GM18505 (cell line): ENCODE measurements at regions not wholly inside any gene's neighbourhood (a gene's known extent, or its start where the extent isn't known, plus 50 kb on each side); places are given as distances from the start of the nearest gene placed in this dataset.
"Not testable (repeated sequence)": the region's sequence is repeated elsewhere in the genome, so short reads cannot be mapped to it uniquely, and the experiment has no call there.

ENCODE experiments used
- ATAC-seq: cut with Tn5 transposase; IDR thresholded peaks from one replicate; pipeline ENCODE4 v1.9.1; 2021; ENCODE audit not compliant: unreplicated experiment
- POLR2A ChIP-seq: IDR thresholded peaks from 4 replicates; pipeline ENCODE4 v1.6.1; 2011; ENCODE audit warnings: borderline replicate concordance; ENCODE audit not compliant: insufficient read depth, insufficient read length; ENCODE audit errors: extremely low read depth

DNA sequence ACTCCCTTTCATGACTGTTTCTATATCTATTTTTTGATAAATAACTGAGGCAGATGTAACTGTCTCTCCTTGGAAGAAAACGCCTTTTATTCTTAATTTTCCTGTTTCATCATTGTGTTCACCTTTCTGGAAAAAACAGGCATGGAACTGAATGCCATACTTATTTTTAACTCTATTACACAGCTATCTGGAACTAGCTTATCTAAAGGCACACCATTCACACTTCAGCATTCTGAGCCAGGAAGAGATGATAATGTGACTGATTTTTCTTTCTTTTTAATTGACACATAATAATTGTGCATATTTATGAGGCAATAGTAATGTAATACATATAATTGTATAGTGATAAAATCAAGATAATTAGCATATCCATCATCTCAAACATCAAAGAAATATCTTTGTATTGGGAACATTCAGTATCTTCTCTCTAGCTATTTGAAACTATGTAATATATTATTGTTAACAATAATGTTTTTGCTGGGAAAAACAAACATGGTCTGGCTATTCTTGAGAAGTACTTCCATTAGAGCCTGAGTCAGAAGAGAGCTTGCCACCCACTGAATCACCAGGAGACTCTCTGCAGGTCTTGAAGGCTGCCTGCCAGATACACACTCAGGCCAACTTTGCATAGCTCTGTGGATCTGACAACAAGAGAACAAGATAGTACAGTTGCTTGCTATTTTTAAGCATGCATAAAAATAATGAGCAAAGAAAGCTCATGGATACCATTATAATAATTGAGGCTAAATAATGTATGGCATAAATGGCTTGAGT is 501.0 kb upstream of the EDIL3 start:
- no peak for ATAC-seq
- no peak for TF ChIP-seq POLR2A

DNA sequence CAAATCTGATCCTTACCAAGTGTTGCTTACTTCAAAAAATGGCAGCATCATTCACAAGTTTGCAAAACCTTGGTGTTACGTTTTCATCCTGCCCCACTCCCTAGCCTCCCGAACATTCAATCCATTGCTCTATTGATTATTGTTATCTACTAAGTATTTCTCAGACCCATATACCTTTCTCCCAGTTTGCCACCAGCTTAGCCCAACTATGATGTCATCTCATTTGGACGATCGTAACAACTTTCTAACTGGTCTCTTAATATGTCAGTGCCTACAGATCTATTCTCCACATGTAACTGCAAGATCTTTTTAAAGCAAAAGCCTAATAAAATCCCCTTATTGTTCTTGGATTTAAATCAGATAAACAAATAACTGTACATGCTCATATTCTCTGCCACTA is 497.1 kb upstream of the EDIL3 start:
- ATAC-seq, result no peak
- TF ChIP-seq POLR2A, result no peak

DNA sequence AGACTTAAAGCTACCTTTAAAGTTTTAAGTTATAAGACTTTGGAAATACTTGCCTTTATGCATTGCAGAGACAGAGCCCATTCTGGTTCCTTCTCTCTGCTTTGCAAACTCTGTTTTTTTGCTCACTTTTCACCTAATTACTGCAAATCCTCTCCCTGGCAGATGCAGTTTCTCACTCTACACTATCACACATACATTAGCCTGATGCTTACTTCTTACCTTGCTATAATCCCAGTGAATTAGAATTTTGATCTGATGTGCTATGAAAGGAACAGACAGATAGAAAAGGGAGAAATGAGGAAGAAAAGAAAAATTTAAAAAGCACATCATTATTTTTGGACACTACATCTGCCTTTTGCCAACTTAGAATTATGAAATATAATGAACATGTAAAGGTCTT is 489.5 kb upstream of the EDIL3 start:
- ATAC-seq, result no peak
- no peak for TF ChIP-seq POLR2A

DNA sequence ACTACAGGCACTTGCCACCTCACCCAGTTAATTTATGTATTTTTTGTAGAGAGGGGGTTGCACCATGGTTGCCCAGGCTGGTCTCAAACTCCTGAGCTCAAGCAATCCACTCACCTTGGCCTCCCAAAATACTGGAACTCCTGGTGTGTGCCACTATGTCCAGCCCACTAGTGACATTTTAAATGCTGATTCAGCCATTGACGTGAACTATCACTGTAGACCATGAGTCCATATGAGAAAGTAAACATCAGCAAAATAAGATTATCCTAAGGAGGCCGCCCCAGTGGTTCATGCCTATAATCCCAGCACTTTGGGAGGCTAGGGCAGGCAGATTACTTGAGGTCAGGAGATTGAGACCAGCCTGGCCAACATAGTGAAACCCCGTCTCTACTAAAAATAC is 488.1 kb upstream of the EDIL3 start:
- ATAC-seq, result no peak

DNA sequence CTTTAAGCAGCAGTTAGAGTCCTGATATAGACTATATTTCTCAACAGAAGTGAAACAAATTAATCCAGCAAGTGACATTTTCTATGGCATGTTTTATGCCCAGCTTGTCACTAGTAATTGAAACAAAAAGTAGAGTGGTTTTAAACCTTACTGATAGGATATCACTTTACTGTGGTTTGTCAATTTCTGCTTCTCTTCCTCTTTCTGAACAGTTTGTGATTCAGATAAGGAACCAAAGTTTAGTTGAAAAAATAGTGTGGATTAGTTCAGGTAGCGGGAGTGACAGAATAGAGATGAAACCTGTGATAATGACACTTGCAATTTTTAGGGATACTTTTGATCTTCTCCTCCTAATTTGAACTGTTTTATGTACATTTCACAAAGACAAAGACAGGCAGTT is 485.7 kb upstream of the EDIL3 start:
- no peak for TF ChIP-seq POLR2A
- no peak for ATAC-seq

More for the DNA sequence above, 488.1 kb upstream of the EDIL3 start:
- no peak for TF ChIP-seq POLR2A

DNA sequence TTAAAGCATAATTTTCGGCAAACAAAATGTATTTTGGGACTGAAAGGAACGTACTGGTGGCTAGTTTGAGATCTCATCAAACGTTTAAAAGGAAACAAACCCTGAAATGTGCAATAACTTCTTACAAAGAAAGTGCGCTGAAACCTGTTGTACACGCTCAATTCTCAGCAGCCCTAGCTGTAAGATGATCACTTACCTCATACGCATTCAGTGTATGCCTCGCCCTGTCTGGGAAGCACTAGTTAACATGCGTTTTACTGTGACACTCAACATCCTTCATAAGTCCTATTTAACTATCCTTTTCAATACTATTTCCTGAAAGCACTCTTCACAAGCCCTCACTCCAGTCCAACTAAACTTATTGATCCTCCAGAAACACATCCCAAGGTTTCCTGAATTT is 485.0 kb upstream of the EDIL3 start:
- TF ChIP-seq POLR2A, result no peak
- no peak for ATAC-seq

DNA sequence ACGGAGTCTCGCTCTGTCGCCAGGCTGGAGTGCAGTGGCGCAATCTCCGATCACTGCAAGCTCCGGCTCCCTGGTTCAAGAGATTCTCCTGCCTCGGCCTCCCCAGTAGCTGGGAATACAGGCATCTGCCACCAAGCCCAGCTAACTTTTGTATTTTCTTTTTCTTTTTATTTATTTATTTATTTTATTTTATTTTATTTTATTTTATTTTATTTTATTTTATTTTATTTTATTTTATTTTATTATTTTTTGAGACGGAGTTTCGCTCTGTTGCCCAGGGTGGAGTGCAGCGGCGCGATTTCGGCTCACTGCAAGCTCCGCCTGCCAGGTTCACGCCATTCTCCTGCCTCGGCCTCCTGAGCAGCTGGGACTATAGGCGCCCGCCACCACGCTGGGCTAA is 479.3 kb upstream of the EDIL3 start:
- not testable (repeated sequence) for ATAC-seq

DNA sequence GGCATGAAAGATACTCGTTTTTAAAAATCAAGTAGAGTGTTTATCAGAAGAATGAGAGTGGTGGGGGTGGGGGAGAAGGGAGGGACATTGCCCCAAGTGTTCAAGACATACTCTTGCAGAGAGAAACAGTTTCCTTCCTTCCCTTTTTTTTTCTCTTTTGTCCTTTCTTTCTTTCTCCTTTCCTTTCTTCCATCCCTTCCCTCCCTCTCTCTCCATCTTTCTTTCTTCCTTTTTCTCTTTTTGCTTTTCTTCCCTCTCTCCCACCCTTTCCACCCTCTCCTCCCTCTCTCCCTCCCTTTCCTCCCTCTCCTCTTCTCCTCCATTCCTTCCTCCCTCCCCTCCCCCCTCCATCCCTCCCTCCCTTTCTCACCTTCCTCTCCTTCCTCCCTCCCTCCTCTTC is 478.3 kb upstream of the EDIL3 start:
- no peak for ATAC-seq
- no peak for TF ChIP-seq POLR2A

DNA sequence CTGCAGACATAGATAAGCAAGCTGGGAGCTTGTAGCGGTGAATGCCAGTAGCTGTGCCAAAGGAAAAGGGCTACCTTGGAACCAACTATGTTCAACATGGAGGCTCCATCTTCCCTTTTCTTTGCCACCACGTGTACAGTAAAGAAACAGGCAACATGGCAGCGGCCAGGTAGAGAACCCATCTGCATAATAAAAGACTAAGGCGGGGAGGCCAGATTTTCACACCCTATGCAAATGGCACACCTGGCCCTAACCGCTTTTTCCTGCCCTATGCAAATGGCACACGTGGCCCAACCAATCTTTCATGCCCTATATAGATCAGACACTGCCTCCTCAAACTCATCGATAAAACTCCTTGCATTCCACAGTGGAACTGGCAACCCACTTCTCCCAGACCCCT is 477.5 kb upstream of the EDIL3 start:
- ATAC-seq, result no peak
- no peak for TF ChIP-seq POLR2A

DNA sequence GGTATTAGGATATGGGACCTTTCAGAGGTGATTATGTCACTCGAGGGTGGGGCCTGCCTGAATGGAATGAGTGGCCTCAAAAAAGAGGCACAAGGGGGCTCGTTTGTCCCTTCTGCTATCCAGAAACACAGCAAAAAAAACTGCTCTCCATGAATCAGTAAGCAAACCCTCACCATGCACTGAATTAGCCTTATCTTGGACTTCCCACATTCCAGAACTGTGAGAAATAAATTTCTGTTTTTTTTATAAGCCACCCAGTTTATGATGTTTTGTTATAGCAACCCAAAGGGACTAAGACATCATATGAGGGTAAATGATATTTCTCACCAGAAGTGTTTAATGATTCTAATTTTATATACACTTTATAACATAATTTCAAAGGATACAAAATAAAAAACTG is 476.6 kb upstream of the EDIL3 start:
- no peak for ATAC-seq
- no peak for TF ChIP-seq POLR2A

DNA sequence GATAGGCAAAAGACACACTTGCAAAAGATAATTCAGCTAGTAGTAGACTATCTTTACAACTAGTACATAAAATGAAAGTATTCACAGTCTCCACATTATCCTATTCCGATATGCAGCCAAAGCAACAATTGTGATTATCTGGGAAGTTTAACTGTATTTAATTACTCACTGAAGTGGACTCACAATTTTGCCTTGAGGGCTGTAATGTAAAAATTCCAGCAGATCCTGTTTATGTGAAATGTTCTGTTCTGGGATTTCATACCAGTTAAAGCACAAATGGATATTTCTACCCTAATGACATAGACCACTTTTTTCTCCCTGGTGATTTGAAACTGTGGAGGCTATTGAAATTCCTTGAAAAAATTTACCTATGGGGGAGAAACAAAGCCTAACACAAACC is 474.4 kb upstream of the EDIL3 start:
- no peak for TF ChIP-seq POLR2A
- ATAC-seq, result no peak

DNA sequence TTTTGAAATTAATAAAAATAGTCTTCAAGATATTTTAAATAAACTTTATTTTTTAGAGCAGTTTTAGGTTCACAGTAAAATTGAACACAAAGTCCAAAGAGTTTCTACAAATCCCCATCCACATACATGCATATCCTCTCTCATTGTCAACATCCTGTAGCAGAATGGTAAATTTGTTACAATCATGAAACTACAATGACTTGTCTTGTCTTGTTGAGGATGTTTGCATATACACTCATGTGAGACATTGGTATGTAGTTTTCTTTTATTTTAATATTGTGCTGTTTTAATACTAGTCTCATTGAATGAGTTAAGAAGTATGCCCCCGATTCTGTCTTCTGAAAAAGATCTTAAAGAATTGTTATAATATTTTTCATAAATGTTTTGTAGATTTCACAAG is 447.0 kb upstream of the EDIL3 start:
- no peak for ATAC-seq
- no peak for TF ChIP-seq POLR2A

DNA sequence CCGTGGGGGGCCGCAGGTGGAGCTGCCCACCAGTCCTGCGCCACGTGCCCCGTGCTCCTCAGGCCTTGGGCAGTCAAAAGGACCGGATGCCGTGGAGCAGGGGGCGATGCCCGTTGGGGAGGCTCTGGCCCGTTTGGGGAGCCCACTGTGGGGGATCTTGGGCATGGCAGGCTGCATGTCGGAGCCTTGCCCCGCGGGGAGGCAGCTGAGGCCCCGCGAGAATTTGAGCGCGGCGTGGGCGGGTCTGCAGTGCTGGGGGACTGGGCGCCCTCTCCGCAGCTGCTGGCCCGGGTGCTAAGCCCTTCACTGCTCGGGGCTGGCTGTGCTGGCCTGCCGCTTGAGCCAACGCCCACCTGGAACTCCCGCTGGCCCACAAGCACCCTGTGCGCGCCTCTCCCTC is 445.6 kb upstream of the EDIL3 start:
- no peak for TF ChIP-seq POLR2A
- no peak for ATAC-seq

DNA sequence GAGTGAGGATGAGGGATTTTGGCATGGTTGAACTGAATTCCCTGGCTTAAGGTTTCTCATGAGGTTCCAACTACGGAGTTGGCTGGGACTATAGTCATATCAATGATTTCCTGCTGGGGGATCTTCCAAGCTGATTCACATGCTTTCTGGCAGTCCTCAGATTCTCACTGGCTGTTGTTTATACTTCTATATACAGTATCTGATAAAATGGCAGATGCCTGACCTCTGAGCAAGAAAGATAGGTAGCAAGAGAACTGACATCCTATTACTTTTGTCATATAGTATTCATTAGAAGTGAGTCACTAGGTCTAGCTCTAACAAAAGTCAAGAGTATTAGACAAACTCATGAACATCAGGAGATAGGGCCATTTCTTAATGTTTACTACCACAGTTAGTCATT is 440.9 kb upstream of the EDIL3 start:
- TF ChIP-seq POLR2A, result no peak
- no peak for ATAC-seq

DNA sequence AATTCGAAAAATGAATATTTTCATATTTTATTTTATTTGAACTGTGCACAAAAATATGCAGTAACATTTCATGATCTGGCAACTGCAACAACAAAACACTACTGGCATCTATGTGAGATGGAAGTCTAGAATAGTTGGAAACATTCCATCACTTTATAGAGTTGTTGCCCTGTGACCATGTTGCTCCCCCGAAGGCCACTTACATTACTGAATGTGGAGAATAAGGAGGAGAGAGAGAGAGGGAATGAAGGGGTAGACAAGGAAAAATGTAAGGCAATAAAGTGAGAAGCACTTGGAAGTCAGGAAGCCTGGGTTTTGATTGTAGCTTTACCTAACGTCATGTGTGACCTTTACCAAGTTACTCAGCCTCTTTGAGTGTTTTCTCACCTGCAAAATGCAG is 437.2 kb upstream of the EDIL3 start:
- TF ChIP-seq POLR2A, result no peak
- ATAC-seq, result no peak
